OCI-LY1 (cell line): ENCODE measurements at regions not wholly inside any gene's neighbourhood (a gene's known extent, or its start where the extent isn't known, plus 50 kb on each side); places are given as distances from the start of the nearest gene placed in this dataset.

Source experiments
- EZH2 ChIP-seq: fragments of 200-600 bp; sonication (generic), shearing (Covaris generic); IDR thresholded peaks from 2 replicates; pipeline ENCODE4 v1.8.0; 2017; ENCODE audit warnings: borderline replicate concordance, mixed run types, mild to moderate bottlenecking, antibody characterized with exemption, low read length, moderate library complexity, mixed read lengths
- TF ChIP-seq, protein P1 (sequence below): fragments of 200-600 bp; sonication (generic), shearing (Covaris generic); IDR thresholded peaks from 2 replicates; pipeline ENCODE4 v1.5.1; 2017; ENCODE audit warnings: mild to moderate bottlenecking, antibody characterized with exemption, low read length, moderate library complexity, mixed read lengths

DNA sequence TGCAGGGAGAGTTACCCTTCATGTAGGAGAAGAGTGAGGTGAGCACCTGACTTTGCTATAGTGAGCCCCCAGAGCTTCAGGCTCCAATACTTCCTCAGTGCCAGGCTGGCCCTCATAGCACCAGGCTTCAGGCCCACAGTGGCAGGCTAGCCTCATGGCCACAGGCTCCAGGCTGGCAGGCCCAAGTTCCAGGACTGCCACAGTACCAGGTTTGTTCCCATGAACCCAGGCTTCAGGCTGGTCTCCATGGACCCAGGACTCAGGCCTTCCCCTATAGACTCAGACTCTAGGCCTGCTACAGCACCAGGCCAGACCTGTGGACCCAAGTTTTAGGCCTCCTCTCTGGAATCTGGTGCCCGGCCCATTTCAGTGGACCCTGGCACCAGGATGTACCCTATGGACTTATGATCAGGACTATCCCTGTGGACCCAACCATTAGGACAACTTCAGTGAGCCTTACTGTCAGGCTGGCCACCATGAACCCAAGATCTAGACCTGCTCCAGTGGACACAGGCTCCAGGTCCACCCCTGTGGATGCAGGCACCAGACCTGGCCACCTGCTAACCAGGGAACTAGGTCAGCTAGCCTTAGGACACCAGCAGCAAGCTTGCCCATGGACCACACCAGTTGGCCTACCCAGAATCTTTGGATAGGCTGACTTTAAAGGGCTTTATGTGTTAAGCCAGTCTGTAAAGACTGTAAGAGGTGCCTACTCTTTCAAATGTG is 658.2 kb downstream of the KLHL13 start:
- TF ChIP-seq, protein P1, sequence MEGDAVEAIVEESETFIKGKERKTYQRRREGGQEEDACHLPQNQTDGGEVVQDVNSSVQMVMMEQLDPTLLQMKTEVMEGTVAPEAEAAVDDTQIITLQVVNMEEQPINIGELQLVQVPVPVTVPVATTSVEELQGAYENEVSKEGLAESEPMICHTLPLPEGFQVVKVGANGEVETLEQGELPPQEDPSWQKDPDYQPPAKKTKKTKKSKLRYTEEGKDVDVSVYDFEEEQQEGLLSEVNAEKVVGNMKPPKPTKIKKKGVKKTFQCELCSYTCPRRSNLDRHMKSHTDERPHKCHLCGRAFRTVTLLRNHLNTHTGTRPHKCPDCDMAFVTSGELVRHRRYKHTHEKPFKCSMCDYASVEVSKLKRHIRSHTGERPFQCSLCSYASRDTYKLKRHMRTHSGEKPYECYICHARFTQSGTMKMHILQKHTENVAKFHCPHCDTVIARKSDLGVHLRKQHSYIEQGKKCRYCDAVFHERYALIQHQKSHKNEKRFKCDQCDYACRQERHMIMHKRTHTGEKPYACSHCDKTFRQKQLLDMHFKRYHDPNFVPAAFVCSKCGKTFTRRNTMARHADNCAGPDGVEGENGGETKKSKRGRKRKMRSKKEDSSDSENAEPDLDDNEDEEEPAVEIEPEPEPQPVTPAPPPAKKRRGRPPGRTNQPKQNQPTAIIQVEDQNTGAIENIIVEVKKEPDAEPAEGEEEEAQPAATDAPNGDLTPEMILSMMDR = no peak
- no peak for TF ChIP-seq EZH2
